ENCODE measurements at regions not wholly inside any gene's neighbourhood (a gene's known extent, or its start where the extent isn't known, plus 50 kb on each side); places are given as distances from the start of the nearest gene placed in this dataset.

DNA sequence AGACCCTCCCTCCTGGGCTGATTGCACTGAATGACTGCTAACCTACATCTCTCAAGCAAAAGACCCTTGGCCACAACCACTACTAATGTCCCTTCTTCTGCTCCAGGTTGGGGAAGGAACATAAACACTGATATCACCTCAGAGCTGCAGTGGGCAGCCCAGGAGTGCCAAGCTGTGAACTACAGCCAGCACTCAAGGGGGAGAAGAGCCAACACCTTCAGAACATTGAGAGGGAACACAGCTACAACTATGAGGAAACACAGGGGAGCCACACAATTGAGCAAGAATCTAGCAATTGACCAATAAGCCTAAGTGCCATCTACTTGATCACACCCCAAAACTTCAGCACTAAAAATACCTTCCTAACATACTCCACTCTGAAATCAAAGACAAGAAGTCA lies 222.8 kb downstream of the SPATA18 start:
- in situ Hi-C loops (cut with MboI; ENCODE audit: low sequenced_read_pairs): no loop called here
- ATAC-seq (ENCODE audit: low read depth) (no peak), DNase-seq (no peak)
- Histone ChIP-seq H3K36me3 (ENCODE audit: control insufficient read depth, insufficient read depth, low read length) (no peaks in the 10 kb centered on the region), H2BK15ac (ENCODE audit: low read depth, low read length) (no peak overlapping the region), H4K5ac (ENCODE audit: low read depth, low read length) (no peak overlapping the region), H3K4me2 (ENCODE audit: low read depth, low read length) (no peak overlapping the region), H3K9me3 (ENCODE audit: control insufficient read depth, insufficient read depth, low read length) (no peaks in the 10 kb centered on the region), H2BK5ac (ENCODE audit: low read depth, low read length, poor library complexity, severe bottlenecking) (no peak overlapping the region), H2BK120ac (ENCODE audit: low read depth, low read length) (no peak overlapping the region), H4K8ac (ENCODE audit: low read depth in 2 of 2, low read length in 2 of 2) (no peak overlapping the region), H2BK20ac (ENCODE audit: low read depth, low read length) (no peak overlapping the region), H3K4me3 (ENCODE audit: insufficient read depth, low read depth, low read length) (no peak overlapping the region), H3K14ac (replicated peaks; ENCODE audit: low read depth, low read length) (no peak overlapping the region), H3K4ac (ENCODE audit: low read depth, low read length) (no peak overlapping the region), H3K79me1 (ENCODE audit: low read depth in 1 of 2, low read length in 2 of 2) (no peaks in the 10 kb centered on the region), H4K91ac (ENCODE audit: insufficient read depth, low read depth, low read length) (no peak overlapping the region), H3K9me1 (ENCODE audit: insufficient read depth, low read length) (no peaks in the 10 kb centered on the region), H2AK5ac (ENCODE audit: low read depth, low read length) (no peak overlapping the region), H3K9ac (ENCODE audit: low read depth, low read length) (no peak overlapping the region), H3K18ac (ENCODE audit: low read depth, low read length) (no peak overlapping the region), H2AK9ac (replicated peaks; ENCODE audit: low read depth, low read length, poor library complexity) (no peak overlapping the region), H2AFZ (replicated peaks; ENCODE audit: low read length, poor library complexity) (no peak overlapping the region), H3K23ac (ENCODE audit: low read depth, low read length) (no peak overlapping the region), H3K27ac (ENCODE audit: insufficient read depth, low read length) (no peak overlapping the region), H3K27me3 (ENCODE audit: control insufficient read depth, insufficient read depth, low read length) (no peaks in the 10 kb centered on the region), H3K4me1 (ENCODE audit: control insufficient read depth, insufficient read depth, low read length) (no peaks in the 10 kb centered on the region), H3K56ac (ENCODE audit: extremely low read depth, insufficient read depth, low read length) (no peak overlapping the region), H4K20me1 (ENCODE audit: insufficient read depth, low read length) (no peaks in the 10 kb centered on the region)
- ChIA-PET POLR2A (ENCODE audit: unreplicated experiment) (no interaction called here), CTCF (no interaction called here)
- TF ChIP-seq RFX5 (IDR thresholded peaks at IDR 0.05; ENCODE audit: low read depth, low read length) (no peak), CEBPB (IDR thresholded peaks at IDR 0.05; ENCODE audit: low read depth, low read length) (no peak)
- intact Hi-C loops (cut with micrococcal nuclease): no loop called here
- dilution Hi-C loops (cut with HindIII; ENCODE audit: low sequenced_read_pairs, unreplicated experiment): no loop called here
- BruUV-seq (replicated peaks): no TSS peak
